ENCODE measurements at regions not wholly inside any gene's neighbourhood (a gene's known extent, or its start where the extent isn't known, plus 50 kb on each side); places are given as distances from the start of the nearest gene placed in this dataset.

DNA sequence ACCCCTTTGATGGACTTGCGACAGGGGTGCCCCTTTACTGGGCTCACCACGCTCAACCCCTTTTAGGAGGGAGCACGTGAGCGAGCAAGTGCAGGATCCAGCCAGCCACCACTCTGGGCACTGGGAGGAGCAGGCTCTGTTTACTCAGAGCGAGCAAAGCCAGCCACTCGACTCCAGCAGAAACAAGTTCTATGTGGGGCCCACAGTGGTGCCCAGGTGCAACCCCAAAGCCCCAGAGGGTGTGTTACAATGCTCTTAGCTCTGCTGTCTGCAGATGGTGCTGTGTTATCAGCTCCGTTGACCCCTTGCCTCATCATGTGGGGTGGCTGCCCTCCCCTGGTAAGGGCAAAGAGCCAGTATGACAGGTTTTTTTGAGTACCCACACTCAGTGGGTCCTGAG is 120.3 kb upstream of the SUCLG2 start:
- Histone ChIP-seq H3K9me3 (ENCODE audit: control insufficient read depth, low read length) (no peaks in the 10 kb centered on the region), H3K36me3 (ENCODE audit: control insufficient read depth, insufficient read depth, low read length) (no peaks in the 10 kb centered on the region), H3K4me3 (ENCODE audit: low read length) (no peak overlapping the region), H3K4me1 (ENCODE audit: control insufficient read depth, insufficient read depth, low read length) (no peaks in the 10 kb centered on the region), H3K27ac (ENCODE audit: low read depth, low read length) (no peak overlapping the region), H3K9ac (ENCODE audit: extremely low read depth, low read length, poor library complexity, severe bottlenecking) (no peak overlapping the region), H3K27me3 (ENCODE audit: control insufficient read depth, insufficient read depth, low read length, poor library complexity, severe bottlenecking) (no peaks in the 10 kb centered on the region)
- DNase-seq, result peak; percentile 47
- peaks cover 18% of the 10 kb centered on the region for H3K9me3 Mint-ChIP-seq
- 87 to 91% methylated on average over 7 of the region's 7 CpGs for WGBS, 2 experiments (ENCODE audit: insufficient coverage in 1 of 2, insufficient read length in 1 of 2)
- peaks cover 12% of the 10 kb centered on the region for H3K27me3 Mint-ChIP-seq (ENCODE audit: insufficient read depth)
- TF ChIP-seq, protein P1, sequence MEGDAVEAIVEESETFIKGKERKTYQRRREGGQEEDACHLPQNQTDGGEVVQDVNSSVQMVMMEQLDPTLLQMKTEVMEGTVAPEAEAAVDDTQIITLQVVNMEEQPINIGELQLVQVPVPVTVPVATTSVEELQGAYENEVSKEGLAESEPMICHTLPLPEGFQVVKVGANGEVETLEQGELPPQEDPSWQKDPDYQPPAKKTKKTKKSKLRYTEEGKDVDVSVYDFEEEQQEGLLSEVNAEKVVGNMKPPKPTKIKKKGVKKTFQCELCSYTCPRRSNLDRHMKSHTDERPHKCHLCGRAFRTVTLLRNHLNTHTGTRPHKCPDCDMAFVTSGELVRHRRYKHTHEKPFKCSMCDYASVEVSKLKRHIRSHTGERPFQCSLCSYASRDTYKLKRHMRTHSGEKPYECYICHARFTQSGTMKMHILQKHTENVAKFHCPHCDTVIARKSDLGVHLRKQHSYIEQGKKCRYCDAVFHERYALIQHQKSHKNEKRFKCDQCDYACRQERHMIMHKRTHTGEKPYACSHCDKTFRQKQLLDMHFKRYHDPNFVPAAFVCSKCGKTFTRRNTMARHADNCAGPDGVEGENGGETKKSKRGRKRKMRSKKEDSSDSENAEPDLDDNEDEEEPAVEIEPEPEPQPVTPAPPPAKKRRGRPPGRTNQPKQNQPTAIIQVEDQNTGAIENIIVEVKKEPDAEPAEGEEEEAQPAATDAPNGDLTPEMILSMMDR (conservative IDR thresholded peaks at IDR 0.05), result no peak
- H3K4me1 Mint-ChIP-seq, result no peaks in the 10 kb centered on the region
- no peak overlapping the region for H3K27ac Mint-ChIP-seq
- H3K36me3 Mint-ChIP-seq (ENCODE audit: low read depth), result no peaks in the 10 kb centered on the region
- no peak overlapping the region for H3K4me3 Mint-ChIP-seq

DNA sequence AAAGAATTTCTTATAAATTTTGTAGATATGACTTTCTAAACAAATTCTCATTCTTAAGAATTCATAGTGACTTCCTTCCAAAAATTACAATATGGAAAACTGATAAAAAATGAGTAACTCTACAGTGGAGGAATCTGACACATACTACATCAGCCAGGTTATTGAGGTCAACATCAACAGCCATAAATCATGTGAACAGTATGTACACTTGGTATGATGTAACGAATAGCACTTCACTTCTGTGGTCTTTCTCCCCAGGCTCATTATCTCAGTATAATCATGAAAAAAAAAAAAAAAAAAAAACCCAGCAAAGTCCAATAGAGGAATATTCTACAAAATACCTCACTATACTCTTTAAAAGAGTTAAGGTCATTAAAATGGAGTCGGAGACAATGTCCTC is 111.2 kb upstream of the SUCLG2 start:
- no peak overlapping the region for H3K4me3 Mint-ChIP-seq
- Histone ChIP-seq H3K9ac (ENCODE audit: extremely low read depth, low read length, poor library complexity, severe bottlenecking) (no peak overlapping the region), H3K4me3 (ENCODE audit: low read length) (no peak overlapping the region), H3K27ac (ENCODE audit: low read depth, low read length) (no peak overlapping the region), H3K4me1 (ENCODE audit: control insufficient read depth, insufficient read depth, low read length) (no peaks in the 10 kb centered on the region), H3K36me3 (ENCODE audit: control insufficient read depth, insufficient read depth, low read length) (no peaks in the 10 kb centered on the region), H3K9me3 (ENCODE audit: control insufficient read depth, low read length) (no peaks in the 10 kb centered on the region), H3K27me3 (ENCODE audit: control insufficient read depth, insufficient read depth, low read length, poor library complexity, severe bottlenecking) (no peaks in the 10 kb centered on the region)
- H3K27me3 Mint-ChIP-seq (ENCODE audit: insufficient read depth), result peaks cover 2% of the 10 kb centered on the region
- H3K4me1 Mint-ChIP-seq, result no peaks in the 10 kb centered on the region
- no peak overlapping the region for H3K27ac Mint-ChIP-seq
- 96% methylated on average over 2 of the region's 2 CpGs; no CpG with 5 or more reads in 1 of the 2 experiments for WGBS, 2 experiments (ENCODE audit: insufficient coverage in 1 of 2, insufficient read length in 1 of 2)
- H3K36me3 Mint-ChIP-seq (ENCODE audit: low read depth), result no peaks in the 10 kb centered on the region
- TF ChIP-seq, protein P1 (conservative IDR thresholded peaks at IDR 0.05), result no peak
- DNase-seq, result no peak
- peaks cover 23% of the 10 kb centered on the region for H3K9me3 Mint-ChIP-seq

DNA sequence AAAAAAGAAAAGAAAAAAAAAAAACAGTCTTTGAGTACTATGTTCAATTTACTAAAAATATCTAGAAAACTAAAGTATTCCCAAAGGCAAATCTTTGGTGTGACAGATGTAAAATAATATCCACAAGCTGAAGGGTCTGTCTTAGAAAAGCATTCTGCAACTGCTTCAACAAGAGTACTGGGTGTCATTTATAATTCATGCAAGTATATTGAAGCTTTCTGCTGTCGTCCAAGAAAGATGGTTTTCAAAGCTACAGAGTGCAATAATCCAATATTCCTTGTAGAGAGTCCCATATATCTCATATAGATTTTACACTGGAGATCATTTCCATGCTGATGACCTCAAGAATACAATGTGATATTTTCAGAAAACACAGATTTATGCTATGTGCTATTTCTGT is 90.9 kb upstream of the SUCLG2 start:
- no peaks in the 10 kb centered on the region for H3K27me3 ChIP-seq (ENCODE audit: control insufficient read depth, insufficient read depth, low read length, poor library complexity, severe bottlenecking)
- TF ChIP-seq, protein P1 (conservative IDR thresholded peaks at IDR 0.05), result no peak
- Mint-ChIP-seq H3K36me3 (ENCODE audit: low read depth) (peaks cover 4% of the 10 kb centered on the region), H3K27me3 (ENCODE audit: insufficient read depth) (no peaks in the 10 kb centered on the region), H3K4me1 (no peaks in the 10 kb centered on the region), H3K27ac (no peak overlapping the region), H3K9me3 (peaks cover 9% of the 10 kb centered on the region), H3K4me3 (no peak overlapping the region)
- 89 to 100% methylated on average over 1 of the region's 1 CpG for WGBS, 2 experiments (ENCODE audit: insufficient coverage in 1 of 2, insufficient read length in 1 of 2)
- no peak overlapping the region for H3K9ac ChIP-seq (ENCODE audit: extremely low read depth, low read length, poor library complexity, severe bottlenecking)
- DNase-seq, result no peak
- H3K4me3 ChIP-seq (ENCODE audit: low read length), result no peak overlapping the region
- H3K27ac ChIP-seq (ENCODE audit: low read depth, low read length), result no peak overlapping the region
- no peaks in the 10 kb centered on the region for H3K36me3 ChIP-seq (ENCODE audit: control insufficient read depth, insufficient read depth, low read length)
- no peaks in the 10 kb centered on the region for H3K4me1 ChIP-seq (ENCODE audit: control insufficient read depth, insufficient read depth, low read length)
- H3K9me3 ChIP-seq (ENCODE audit: control insufficient read depth, low read length), result peaks cover 4% of the 10 kb centered on the region

Measured in endodermal cell (in vitro differentiated cells).